Mammary epithelial cell (primary cell): ENCODE measurements at regions not wholly inside any gene's neighbourhood (a gene's known extent, or its start where the extent isn't known, plus 50 kb on each side); places are given as distances from the start of the nearest gene placed in this dataset.

ENCODE experiments used
- EZH2 ChIP-seq: IDR thresholded peaks from 2 replicates; pipeline ENCODE4 v1.6.1; 2012; ENCODE audit warnings: low read length, inconsistent platforms, borderline replicate concordance
- TF ChIP-seq, protein P1 (sequence below), 2 donors: IDR thresholded peaks in 1 of 2; conservative IDR thresholded peaks in 1 of 2; 2 replicates each; pipeline ENCODE4 v1.5.1; 2011 to 2012; ENCODE audit warnings: inconsistent platforms in 2 of 2, low read length in 2 of 2, mild to moderate bottlenecking in 2 of 2, control low read depth in 1 of 2, low read depth in 1 of 2; ENCODE audit not compliant: insufficient read depth in 1 of 2; ENCODE audit errors: extremely low read depth in 1 of 2

- TF ChIP-seq, protein P1, sequence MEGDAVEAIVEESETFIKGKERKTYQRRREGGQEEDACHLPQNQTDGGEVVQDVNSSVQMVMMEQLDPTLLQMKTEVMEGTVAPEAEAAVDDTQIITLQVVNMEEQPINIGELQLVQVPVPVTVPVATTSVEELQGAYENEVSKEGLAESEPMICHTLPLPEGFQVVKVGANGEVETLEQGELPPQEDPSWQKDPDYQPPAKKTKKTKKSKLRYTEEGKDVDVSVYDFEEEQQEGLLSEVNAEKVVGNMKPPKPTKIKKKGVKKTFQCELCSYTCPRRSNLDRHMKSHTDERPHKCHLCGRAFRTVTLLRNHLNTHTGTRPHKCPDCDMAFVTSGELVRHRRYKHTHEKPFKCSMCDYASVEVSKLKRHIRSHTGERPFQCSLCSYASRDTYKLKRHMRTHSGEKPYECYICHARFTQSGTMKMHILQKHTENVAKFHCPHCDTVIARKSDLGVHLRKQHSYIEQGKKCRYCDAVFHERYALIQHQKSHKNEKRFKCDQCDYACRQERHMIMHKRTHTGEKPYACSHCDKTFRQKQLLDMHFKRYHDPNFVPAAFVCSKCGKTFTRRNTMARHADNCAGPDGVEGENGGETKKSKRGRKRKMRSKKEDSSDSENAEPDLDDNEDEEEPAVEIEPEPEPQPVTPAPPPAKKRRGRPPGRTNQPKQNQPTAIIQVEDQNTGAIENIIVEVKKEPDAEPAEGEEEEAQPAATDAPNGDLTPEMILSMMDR (conservative IDR thresholded peaks at IDR 0.05 in 1 of 2, IDR thresholded peaks at IDR 0.05 in 1 of 2; ENCODE audit: extremely low read depth in 1 of 2, insufficient read depth in 1 of 2, low read depth in 1 of 2, low read length in 2 of 2), result no peak
- no peak for TF ChIP-seq EZH2
Measured at GRCh38 chr11:113615098-113615497, 91.0 kb downstream of the TMPRSS5 start.
